Stimulated activated CD4-positive, alpha-beta T cell treated with anti-CD3 and anti-CD28 coated beads, Interleukin-15, amount 100 ng/mL, for 24 hours (primary cell): ENCODE measurements at regions not wholly inside any gene's neighbourhood (a gene's known extent, or its start where the extent isn't known, plus 50 kb on each side); places are given as distances from the start of the nearest gene placed in this dataset.

Experiments used
- DNase-seq: peaks from one replicate; pipeline ENCODE4 v3.0.0-alpha.2; 2020

DNA sequence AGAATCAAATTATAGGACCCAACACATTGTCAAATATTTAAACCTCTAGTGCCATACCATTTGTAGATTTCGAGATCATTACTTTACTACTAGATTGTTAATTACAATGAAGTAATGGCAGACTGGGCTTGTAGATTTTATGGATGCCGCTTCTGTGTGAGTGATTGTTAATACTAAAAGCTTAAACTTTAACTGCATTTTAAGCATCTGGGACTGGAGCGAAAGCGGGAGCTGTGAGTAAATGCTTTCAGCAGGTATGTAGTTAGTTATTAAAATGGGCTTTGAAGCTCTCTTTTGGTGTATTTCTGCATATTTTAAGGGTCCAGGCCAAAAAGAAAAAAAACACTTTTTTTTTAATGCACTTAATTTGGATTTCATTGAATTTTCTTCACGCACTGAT is 519.3 kb downstream of the MED13L start:
- DNase-seq, result no peak

DNA sequence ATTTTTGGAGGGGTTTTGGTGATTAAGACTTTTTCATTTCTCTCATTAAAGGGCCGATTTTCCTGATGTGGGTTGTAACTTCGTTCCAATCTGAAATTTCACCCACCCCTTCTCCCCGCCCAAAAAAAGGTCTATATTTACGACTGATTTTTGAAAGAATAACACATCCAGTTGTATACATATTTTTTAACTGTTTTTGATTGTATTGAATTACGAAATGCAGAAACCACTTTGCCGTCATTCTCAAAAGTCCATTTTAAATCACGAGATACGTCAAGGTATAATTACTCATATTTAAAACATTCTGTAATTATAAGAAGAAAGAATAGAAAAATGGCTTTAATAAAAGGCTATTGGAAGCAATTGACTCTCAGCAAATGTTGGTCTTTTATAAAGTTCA is 520.7 kb downstream of the MED13L start:
- DNase-seq, result no peak

DNA sequence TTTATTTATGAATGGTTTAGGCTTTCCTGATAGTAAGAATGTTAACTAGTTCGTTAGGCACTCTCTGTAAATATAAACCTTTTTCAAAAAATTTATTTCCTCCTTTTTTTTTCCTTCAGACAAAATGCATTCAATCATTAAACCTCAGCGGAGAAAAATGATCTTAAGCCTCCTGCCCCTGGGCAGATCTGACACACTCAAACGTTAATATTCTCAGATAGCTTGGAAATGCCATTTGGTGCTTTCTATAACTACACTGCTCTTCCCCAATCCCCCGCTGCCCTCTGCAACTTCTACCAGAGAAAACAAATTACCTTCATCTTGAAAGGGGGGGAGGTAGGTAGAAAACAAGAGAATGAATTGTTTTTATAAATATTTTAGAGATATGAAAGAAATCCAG is 521.2 kb downstream of the MED13L start:
- no peak for DNase-seq

DNA sequence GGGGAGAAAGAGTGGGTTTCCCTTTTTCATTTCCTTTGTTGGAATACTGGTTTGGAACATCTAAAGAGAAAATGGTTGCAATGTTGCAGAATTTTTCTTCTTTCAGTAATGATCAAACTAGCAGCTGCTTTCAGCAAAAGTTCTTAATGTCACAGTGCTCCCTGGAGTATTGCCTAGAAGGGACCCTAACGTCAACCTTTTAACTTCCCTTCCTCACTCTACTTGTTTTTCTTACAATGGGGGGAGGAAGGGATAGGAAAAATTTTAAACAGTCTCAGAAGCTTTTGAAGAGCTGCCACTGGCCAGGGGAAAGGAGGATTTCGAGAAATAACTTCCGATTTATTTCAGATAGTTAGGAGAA is 521.8 kb downstream of the MED13L start:
- no peak for DNase-seq

DNA sequence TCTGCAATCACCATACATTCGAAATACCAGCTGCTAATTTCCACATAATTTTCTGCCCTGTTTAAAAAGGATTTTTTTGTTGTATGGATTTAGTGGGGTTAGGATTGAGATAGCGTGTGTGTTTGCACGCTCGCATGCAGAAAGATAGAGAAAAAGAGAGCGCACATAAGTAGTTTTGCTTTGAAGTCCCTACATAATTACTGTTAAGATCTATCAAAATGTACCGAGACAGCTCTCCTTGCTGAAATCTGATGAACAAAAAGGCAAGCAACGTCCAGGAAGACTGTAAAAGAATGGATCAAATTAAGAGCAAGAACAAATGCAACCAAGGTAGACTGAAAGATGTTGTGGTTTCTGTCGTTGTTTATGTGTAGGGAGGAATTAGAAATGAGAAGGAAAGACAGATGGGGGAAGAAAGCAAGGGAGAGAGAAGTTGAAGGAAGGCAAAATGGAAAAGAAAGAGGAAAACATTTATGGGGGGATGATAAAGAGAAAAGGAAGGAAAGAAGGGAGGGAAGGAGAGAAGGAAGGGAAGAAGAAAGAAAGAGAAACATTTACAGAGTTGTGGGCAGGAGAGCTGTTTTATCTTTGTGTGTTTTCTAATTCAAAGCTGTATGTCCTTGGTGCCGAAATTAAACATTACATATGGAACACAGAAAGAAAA is 522.3 kb downstream of the MED13L start:
- no peak for DNase-seq

DNA sequence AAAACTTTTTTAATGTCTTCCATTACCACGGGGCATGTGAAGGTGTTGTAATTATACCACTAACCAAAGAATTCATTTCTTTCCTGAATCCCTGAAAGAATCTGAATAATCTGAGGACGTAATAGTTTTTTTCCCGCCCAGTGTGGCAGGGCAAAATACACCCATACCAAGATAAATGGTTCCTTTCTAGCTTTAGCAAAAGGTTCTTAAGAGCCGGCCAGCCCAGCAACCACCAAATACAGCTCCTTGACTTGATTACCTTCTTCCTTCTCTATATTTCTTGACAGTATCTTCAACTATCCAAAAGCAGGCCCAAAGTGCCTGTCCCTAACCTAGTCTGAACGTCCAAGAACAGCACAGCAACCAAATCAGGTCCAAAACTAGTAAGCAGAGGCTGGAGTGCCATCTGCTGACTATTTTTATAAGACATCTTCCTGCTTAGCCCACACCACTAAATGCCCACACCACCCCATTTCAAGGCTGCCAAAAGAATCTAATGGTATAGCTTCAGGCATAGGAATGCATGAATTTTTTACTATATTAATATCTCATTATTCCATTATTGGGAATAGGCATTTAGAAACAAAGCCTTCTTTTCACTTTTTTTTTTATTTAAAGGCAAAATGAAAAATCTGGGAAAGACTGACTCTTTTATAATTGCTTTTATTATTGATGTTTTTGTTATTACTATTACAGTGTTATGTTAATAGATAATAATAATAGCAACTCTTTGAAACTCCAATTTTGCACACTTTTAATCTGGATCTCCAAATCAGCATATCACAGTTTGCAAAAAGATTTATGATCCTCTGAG is 524.4 kb downstream of the MED13L start:
- no peak for DNase-seq

DNA sequence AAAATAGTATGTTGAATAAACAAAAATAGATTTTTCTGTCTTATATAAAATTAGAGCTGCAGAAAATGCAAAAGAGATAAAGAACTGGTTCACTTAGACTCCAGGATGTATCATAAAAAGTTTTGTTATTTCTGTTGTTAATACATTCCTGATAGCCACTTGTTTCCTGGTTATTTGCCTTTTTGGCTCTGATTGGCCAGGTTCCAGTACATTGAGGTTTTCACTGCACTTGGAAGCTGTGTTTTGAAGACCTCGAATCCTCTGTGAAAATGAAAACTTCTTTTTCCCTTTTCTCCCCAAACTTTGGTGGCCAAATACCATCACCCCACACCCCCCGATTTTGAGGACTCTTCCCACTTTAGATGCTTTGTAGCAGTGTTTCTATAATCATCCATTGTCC is 525.3 kb downstream of the MED13L start:
- DNase-seq, result no peak

DNA sequence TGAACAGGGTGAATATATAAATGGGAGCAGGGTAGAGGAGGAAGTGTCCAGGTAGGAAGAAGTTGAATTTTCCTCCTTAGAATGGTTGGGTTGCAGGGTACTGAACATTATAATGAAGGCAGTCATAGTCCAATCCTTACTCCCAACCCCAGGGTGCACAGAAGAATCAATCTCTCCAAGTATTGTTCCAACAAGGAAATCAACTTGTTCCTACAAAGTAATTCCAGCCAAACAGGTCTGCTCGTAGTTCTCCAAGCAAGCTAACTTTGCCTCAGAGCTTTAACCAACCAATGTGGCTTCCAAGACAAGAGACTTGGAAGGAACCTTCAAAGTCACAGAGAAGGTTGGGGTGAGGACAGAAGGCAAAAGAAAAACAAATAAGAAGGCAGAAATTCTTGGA is 527.2 kb downstream of the MED13L start:
- DNase-seq, result no peak

DNA sequence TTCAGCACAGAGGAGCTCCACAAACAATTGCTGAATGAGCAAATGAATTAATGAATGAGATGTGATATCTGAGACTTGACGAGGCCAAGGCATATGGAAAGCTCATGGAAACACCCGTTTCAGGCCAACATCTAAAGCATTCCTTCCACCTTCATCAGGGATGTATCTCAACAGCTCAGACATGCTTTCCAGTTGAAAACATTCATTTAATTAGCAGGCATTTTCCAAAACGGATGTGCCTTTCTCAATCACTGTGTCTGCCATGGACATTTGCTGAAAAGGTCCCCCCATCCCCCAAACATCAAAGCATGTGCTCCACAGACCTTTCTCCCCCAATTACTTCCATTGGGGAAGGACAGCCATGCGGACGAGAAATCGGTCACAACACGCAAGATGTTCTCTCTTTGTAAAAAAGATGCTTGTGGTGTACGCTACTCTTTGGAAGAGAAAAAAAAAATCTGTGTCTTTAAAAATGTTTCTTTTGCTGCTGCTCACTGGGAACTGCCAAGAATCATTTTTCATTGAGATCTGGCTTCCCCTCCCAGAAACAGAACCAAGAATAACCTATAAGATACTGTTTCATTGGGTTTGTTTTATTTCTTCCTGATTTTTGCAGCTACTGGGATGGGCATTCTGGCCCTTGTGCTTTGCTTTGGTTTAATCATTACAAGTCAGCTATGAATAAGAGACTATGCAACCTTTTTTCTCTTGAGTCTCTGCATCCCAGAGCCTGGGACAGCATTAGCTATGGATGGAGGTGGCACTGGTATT is 528.2 kb downstream of the MED13L start:
- DNase-seq, result no peak

DNA sequence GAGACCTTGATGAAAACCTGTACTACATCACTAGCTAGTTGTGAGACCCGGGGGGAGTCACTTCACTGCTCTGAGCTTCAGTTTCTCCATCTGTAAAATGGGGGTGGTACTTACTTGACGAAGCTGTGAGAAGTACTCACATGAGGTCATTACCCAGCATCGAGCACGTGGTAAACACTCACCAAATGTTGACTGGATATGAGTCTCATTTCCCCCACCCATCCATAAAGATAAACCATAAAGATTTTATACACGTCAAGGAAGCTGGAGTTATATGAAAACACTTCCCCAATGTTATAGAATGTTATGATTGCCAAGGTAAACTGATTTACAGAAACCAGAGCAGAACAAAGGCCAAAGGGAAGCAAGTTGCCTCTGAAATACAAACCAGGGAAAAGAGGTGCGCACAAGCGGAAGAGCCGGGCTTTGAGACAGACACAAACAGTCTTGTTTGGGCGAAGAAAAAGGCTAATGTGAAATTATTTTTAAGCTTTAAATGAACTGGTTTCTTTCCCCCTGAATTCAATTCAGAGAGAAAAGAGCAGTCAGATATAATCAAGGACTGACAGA is 536.8 kb downstream of the MED13L start:
- no peak for DNase-seq

DNA sequence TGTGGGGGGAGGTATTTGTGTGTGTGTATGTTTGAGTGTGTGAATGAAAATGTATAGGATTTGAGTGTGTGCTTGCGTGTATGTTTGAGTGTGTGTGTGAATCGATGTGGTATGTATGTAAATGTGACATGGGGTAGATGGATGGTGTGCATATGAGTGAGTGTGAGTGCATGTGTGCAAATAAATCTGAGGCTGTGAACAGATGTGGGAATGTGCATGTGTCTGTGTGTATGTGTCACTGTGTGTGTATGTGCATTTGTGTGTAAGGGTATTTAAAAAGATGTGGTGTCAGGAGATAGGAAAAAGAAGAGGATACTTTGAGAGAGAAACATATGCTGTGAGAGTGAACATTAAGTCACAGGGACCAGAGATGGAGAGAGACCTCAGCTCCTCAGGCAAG is 539.6 kb downstream of the MED13L start:
- DNase-seq, result no peak

DNA sequence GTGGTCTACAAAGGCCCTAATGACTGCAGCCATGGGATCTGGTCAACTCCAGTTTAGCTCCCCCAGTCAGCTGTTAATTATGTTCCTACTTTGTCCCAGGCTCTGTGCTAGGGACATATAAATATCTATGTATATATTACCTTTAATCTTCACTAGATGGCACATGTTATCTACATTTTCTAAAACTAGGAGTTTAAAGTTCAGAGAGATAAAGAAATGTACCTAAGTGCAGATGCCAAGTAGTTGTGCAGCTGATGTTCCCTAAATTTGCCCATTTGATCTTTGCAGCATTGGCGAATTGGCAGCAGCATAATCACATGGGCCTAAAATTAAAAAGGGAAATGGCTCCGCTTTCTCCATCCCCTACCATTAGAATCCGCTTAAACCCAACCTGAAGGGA is 541.1 kb downstream of the MED13L start:
- DNase-seq, result no peak

DNA sequence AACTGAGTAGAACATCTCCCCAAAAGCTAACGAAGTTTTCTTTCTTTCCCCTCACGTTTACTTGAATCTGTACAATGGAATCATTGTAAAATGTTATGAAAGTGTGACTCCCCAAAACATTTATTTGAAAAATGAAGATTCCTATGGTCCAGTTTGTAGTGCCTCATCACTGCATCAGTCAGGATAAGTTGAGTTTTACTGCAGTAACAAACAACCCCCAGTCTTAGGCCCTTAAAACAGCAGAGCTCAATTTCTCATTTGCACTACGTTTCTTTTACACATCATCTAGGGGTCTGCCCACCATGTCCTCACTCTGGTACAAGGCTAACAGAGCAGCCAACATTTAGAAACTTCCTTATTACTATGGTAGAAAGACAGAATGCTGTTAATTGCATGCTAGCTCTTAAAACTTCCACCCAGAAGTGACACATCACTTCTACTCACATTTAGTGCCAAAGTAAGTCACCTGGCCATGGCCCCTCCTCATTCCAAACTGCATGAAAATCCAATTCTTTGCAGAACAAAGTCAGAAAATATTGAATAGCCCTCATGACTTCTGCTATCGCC is 546.4 kb downstream of the MED13L start:
- DNase-seq, result no peak

DNA sequence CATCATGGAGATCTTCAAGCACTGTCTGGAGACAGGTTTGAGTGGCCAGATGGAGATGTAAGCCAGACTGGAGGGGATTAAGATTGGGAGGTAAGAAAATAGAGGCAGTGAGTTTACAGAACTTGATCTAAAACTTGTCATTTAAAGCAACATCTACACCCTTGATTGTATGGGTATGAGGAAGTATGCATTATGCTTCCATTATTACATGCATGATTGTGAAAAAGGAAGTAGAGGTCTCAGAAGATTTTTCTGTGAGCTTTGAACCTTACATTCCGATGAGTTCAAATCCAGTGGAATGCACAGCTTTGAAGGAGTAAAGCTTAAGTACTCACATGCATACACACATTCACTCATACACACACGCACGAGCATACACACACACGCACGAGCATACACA is 550.8 kb downstream of the MED13L start:
- DNase-seq, result no peak

DNA sequence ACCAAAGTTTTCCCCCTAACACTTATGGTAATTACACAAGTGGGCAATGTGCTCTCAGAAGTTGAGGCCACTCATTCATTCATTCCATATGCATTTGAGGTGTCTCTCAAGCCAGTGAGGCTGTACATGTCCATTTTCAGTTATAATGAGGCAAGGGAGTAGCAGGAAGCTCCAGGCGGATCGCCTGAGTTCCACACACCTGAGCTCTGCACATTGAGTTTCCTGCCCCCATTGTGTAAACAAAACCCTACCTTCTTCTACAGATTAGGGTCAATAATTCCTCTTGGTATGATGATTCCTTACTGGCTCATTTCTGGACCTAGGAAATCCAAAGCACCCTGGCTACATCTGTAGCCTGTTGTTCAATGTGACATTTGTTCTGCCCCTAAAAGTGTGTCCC is 555.3 kb downstream of the MED13L start:
- no peak for DNase-seq

DNA sequence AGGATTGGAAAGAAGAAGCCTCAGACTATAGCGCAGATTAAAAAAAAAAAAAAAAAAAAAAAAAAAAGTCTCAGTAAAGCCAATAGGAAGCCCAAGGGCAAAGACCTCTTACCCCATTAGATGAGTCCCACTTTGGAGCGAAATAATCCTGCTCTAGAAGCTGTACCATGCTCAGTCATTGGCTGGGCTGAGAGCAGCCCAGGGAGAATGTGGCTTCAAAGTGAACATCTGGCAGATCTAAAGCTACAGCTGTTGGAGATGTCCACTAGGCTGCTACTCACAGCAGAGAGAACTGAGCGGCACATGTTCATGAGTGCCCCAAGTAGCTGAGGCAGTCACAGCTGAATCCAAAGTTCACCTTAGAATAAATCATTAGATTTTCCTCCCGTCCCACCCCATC is 560.9 kb downstream of the MED13L start:
- DNase-seq, result no peak

DNA sequence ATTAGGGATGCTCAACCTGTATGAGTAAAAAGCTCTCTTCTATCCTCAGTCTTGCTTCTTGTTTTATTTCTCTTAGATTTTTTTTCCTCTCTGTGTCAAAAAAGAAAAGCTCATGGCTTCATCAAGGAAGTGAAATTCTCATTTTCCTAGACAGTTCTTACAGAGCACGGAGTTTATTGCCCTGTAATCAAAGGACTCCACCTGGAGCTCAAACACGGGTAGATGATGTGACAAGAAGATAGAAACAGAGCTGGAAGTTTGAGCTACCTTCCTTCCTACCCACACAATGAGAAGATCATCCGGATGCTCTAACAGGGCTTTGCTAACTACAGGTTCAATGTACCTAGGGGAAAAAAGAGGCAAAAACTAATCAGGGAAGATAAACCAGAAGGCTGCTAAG is 564.8 kb downstream of the MED13L start:
- no peak for DNase-seq

DNA sequence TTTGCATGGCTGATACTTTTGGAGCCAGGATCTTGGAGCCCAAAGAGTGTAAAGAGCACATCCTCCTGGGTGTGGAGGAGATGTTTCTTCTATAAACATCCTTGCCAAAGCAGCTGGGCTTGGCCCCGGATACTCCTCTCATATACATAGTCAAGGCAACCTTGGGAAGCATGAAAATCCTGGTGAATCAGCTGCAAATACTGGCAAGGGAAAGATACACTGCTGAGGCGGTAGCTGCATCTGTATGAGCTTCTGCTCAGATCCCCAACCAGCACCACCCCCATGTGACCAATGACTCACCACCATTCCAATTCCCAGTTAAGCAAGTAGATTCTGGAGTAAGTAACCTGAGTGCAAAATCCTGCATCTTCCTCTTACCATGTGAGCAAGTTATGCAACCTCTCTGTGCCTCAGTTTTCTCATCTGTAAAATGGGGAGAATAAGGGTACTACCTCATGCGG is 567.4 kb downstream of the MED13L start:
- DNase-seq, result no peak

DNA sequence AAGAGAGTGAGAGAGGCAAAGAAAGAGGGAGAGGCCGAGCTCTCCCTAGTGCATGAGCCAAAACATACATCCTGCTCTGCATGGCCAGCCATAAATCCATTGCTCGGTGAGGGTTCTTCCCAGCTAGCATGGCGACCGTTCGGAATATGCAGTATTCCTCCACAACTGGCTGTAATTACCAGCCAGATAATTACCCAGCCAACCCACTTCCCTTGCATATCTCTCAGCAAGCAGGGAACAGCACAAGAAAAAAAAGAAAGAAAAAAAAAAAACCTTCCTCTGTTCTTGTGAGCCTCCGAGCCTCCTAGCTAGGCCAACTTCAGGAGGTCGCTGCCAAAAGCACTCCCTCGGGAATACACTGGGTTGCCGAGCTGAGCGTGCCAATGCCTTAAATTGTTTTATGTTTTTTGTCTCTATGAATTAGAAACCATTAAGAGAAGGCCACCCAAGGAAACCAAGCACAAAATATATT is 567.9 kb downstream of the MED13L start:
- no peak for DNase-seq

DNA sequence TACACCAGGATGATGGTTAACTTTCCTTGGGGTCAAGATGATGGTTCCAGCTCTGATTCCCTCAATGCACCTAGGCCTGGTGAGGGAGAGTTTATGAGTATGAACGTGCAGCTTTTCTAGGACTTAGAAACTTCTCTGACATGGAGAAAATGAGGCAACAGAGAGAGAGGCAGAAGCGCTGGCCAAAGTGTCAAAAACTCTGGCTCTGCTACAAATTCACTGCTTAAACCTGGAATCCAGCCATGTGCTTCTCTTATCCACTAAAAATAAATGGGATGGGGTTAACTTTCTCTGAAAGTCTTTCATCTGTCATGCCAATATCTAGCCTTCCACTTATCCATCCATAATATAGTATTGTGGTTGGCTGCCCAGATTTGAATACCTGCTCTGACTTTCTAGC is 568.7 kb downstream of the MED13L start:
- no peak for DNase-seq

DNA sequence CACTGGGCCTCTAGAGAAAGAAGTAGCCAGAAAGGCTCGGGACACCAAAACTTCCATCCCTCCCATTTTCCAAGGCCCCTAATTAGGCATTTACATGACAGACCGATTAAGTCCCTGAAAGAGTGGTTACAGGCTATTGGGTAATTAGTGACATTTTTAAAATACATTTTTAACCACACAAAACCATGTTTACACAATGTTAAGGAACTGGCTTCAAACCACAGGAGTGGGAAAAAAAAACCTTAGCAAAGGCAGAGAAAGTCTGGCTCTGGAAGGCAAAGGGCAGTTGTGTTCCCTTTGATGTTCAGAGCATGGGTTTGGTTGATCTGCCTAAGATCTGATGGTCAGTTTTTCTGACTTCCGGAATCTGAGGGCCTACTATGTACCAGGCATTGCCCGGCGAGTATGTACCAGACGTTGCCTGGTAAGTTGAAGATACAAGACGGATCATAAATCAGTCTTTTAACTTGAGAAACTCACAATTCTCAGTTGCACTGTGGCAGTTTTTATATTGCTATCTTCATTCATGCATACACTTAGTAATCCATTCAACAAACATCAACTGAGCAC is 576.5 kb downstream of the MED13L start:
- no peak for DNase-seq

DNA sequence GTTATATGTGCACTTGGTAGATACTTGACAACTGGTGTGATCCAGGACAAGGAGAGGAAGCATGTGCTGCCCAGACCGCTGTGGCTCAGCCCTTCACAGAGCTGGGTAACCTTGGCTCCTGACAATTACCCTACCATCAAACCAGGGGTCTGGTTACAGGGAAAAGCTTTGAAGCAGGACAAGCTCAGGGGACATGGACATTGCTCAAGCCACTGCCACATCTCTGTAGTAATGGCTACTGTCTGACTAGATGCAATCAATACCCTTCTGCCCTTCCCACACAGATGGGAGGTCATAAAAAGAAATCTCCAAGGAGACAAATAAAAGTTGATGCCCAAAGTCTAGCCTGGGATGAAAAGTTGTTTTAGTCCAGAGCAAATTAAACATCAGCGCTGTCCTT is 577.4 kb downstream of the MED13L start:
- no peak for DNase-seq

DNA sequence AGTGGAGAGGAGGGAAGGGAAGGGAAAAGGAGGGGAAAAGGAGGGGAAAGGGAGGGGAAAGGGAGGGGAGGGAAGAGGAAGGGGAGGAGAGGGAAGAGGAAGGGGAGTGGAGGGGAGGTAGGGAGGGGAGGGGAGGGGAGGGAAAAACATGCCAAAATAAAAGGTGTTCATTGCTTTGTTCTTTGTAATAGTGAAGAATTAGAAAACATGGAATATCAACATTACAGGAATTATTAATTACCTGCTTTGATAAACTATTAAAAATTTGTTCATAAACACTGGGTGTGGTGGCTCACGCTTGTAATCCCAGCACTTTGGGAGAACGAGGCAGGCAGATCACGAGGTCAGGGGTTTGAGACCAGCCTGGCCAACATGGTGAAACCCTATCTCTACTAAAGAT is 579.2 kb downstream of the MED13L start:
- no peak for DNase-seq
